ES-I3 (cell line): ENCODE measurements at regions not wholly inside any gene's neighbourhood (a gene's known extent, or its start where the extent isn't known, plus 50 kb on each side); places are given as distances from the start of the nearest gene placed in this dataset.
"Not testable (repeated sequence)": the region's sequence is repeated elsewhere in the genome, so short reads cannot be mapped to it uniquely, and the experiment has no call there.

Source experiments
- H3K36me3 ChIP-seq: 2 replicates; pipeline ENCODE4 v1.6.1; 2013; ENCODE audit warnings: mild to moderate bottlenecking, low read length, control low read depth, moderate library complexity; ENCODE audit not compliant: insufficient read depth
- H3K4me1 ChIP-seq: 2 replicates; pipeline ENCODE4 v1.6.1; 2013; ENCODE audit warnings: mild to moderate bottlenecking, control low read depth, low read length; ENCODE audit not compliant: insufficient read depth
- H3K9ac ChIP-seq: 2 replicates; pipeline ENCODE4 v1.6.1; 2013; ENCODE audit warnings: low read depth, mild to moderate bottlenecking, low read length, moderate library complexity
- H3K9me3 ChIP-seq: 2 replicates; pipeline ENCODE4 v1.6.1; 2013; ENCODE audit warnings: mild to moderate bottlenecking, low read length, moderate library complexity; ENCODE audit not compliant: control insufficient read depth, insufficient read depth

- Histone ChIP-seq H3K9ac (no peak overlapping the region), H3K36me3 (no peaks in the 10 kb centered on the region), H3K4me1 (no peaks in the 10 kb centered on the region), H3K9me3 (no peaks in the 10 kb centered on the region)
Observed at GRCh38 chr17:20825539-20825938, 217.3 kb downstream of the USP22 start.

DNA sequence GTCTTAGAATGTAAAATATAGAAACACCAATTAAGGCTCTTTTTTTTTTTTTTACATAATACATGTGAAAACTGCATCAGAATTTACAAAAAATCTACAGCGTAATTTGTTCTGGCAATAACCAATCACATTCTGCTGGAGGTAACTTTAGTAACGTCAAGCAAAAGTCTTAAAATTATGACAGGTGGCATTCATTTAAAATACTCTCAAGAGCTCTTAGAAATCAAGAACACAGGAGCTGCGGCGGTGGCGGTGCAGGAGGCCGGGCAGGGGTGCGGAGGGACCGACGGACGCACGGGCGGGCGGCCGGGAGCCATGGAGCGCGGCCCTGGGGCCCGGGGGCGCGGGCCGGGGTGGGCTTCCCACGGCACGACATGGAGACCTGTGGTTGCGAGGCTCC, 202.4 kb downstream of the USP22 start:
- not testable (repeated sequence) for H3K36me3 ChIP-seq, H3K4me1 ChIP-seq, H3K9me3 ChIP-seq
- peak overlapping the region; percentile 20; the same call in 1 of the 2 replicates for H3K9ac ChIP-seq

DNA sequence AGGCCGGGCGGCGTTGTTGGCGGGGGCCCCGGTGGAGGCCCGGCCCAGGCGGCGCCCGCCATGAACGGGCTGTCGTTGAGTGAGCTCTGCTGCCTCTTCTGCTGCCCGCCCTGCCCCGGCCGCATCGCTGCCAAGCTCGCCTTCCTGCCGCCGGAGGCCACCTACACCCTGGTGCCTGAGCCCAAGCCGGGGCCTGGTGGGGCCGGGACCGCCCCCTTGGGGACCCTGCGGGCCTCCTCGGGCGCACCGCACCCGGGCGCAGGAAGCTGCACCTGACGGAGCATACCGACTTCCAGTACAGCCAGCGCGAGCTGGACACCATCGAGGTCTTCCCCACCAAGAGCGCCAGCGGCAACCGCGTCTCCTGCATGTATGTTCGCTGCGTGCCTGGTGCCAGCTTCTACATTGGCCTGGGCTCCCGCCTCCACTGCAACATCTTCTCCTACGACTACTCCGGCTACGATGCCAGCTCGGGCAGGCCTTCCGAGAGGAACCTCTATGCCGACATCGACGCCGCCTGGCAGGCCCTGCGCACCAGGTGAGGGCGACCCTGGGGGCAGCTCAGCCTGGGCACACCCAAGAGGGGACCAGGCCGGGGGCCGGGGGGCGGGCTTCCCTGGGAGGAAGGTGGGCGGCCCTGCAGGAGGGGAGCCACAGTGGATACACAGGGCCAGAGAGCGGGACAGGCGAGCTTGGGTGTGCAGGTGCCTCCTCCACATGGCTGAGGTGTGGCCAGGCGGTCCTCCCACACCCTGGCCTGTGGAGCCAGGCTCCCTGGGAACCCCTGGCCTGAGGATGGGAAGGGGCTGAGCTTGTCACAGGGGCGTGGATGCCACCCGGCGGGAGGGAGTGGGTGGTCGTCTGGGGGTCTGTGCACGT, 201.6 kb downstream of the USP22 start:
- not testable (repeated sequence) for H3K36me3 ChIP-seq, H3K9me3 ChIP-seq, H3K9ac ChIP-seq, H3K4me1 ChIP-seq

DNA sequence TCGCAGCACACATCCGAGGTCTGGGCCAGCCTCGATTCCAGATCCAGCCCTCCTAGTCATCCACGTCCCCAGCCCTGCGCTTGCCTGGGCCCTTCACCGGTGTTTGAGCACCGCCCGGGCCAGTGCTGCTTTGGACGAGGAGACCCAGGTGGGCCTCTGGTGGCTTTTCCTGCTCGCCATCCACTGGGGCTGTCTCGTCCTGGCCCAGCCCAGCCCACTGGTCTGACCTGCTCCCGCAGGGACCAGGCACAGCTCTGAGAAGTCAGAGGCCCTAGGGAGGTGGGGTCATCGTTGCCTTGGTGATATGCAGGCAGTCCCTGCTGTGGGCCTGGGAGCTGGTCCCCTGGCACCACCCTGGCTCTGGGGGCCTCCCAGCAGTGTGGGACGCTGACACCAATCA, 200.8 kb downstream of the USP22 start:
- H3K9me3 ChIP-seq, H3K36me3 ChIP-seq, H3K9ac ChIP-seq, H3K4me1 ChIP-seq: not testable (repeated sequence)

- H3K4me1 ChIP-seq, H3K36me3 ChIP-seq, H3K9me3 ChIP-seq: not testable (repeated sequence)
- H3K9ac ChIP-seq = peak overlapping the region; percentile 36; the same call in 1 of the 2 replicates
Observed at GRCh38 chr17:20843261-20843660, 199.6 kb downstream of the USP22 start.

GRCh38 chr17:20843799-20844553, 198.8 kb downstream of the USP22 start:
- not testable (repeated sequence) for H3K36me3 ChIP-seq, H3K9me3 ChIP-seq, H3K4me1 ChIP-seq
- H3K9ac ChIP-seq = peak overlapping the region; percentile 36; the same call in 1 of the 2 replicates

DNA sequence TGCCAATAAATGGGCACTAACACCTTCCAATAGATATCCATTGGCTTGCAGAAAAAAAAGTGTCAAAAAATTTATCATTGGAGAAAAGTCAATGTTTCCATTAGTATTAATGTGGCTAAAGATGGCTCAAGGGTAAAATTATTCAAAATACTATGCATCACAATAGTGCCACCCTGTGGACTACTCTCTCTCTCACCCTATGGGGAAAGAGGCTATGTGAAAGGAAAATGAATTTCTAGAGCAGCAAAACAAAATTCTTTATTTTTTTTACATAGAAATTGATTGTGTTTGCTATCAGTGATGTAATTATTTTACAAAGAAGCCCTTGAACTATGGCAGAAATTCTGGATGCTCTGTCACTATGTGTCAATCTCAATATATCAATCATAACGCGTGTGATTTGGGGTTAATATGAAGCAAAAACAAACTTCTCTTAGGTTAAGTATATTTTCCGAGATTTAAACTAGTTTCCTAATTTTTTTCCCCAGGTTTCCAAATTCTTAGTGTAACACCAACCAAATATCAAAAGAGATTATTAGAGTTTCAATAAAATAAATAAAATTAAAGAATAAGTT, 193.9 kb downstream of the USP22 start:
- H3K4me1 ChIP-seq, H3K9me3 ChIP-seq, H3K36me3 ChIP-seq, H3K9ac ChIP-seq: not testable (repeated sequence)

- not testable (repeated sequence) for H3K4me1 ChIP-seq, H3K9me3 ChIP-seq, H3K36me3 ChIP-seq
- H3K9ac ChIP-seq = peak overlapping the region; percentile 79
Observed at GRCh38 chr17:20851591-20852238, 191.1 kb downstream of the USP22 start.

- H3K9me3 ChIP-seq = no peaks in the 10 kb centered on the region
- no peaks in the 10 kb centered on the region for H3K4me1 ChIP-seq
- H3K9ac ChIP-seq = peak overlapping the region; percentile 79
- no peaks in the 10 kb centered on the region for H3K36me3 ChIP-seq
Observed at GRCh38 chr17:20852239-20852989, 190.4 kb downstream of the USP22 start.

- Histone ChIP-seq H3K9ac (peak overlapping the region; percentile 79; the same call in 1 of the 2 replicates), H3K36me3 (no peaks in the 10 kb centered on the region), H3K9me3 (no peaks in the 10 kb centered on the region), H3K4me1 (no peaks in the 10 kb centered on the region)
Observed at GRCh38 chr17:20852990-20853370, 189.8 kb downstream of the USP22 start.

- not testable (repeated sequence) for H3K4me1 ChIP-seq, H3K9ac ChIP-seq, H3K9me3 ChIP-seq, H3K36me3 ChIP-seq
Observed at GRCh38 chr17:20855910-20856470, 186.8 kb downstream of the USP22 start.

- H3K9me3 ChIP-seq, H3K4me1 ChIP-seq, H3K9ac ChIP-seq, H3K36me3 ChIP-seq: not testable (repeated sequence)
Observed at GRCh38 chr17:20866444-20867209, 176.2 kb downstream of the USP22 start.

- not testable (repeated sequence) for H3K4me1 ChIP-seq, H3K36me3 ChIP-seq, H3K9me3 ChIP-seq
- H3K9ac ChIP-seq = peak overlapping the region; percentile 25; the same call in 1 of the 2 replicates
Observed at GRCh38 chr17:20867436-20867937, 175.3 kb downstream of the USP22 start.
